Esophagus squamous epithelium (tissue), 5 donors: ENCODE measurements at regions not wholly inside any gene's neighbourhood (a gene's known extent, or its start where the extent isn't known, plus 50 kb on each side); places are given as distances from the start of the nearest gene placed in this dataset.

ENCODE experiments used
- DNase-seq: peaks from one replicate; lab custom pipeline; 2025; lab: John Stamatoyannopoulos, UW
- H3K27ac ChIP-seq, 4 donors: fragments of 200-600 bp; sonication (generic); one replicate each; pipeline ENCODE4 v1.5.1; 2016 to 2019; ENCODE audit warnings: mild to moderate bottlenecking in 1 of 4
- H3K27me3 ChIP-seq, 4 donors: fragments of 200-600 bp; sonication (generic); 1 replicate in 3 of 4; 2 replicates in 1 of 4; pipeline versions ENCODE4 v1.5.1 to v1.6.0; 2017 to 2021; ENCODE audit warnings: antibody characterized with exemption in 1 of 4
- H3K36me3 ChIP-seq, 3 donors: fragments of 200-600 bp; sonication (generic); one replicate each; pipeline ENCODE4 v1.5.1; 2016 to 2019
- H3K4me1 ChIP-seq, 3 donors: fragments of 200-600 bp; sonication (generic); one replicate each; pipeline ENCODE4 v1.5.1; 2017 to 2019
- H3K4me3 ChIP-seq, 4 donors: fragments of 200-600 bp; sonication (generic); 1 replicate in 3 of 4; 2 replicates in 1 of 4; pipeline ENCODE4 v1.5.1; 2016 to 2019; ENCODE audit warnings: mild to moderate bottlenecking in 2 of 4, moderate library complexity in 1 of 4
- H3K9me3 ChIP-seq, 3 donors: fragments of 200-600 bp; sonication (generic); one replicate each; pipeline ENCODE4 v1.5.1; 2016 to 2019
- POLR2A ChIP-seq, 4 donors: fragments of 450-650 bp; IDR thresholded peaks; one replicate each; pipeline ENCODE4 v1.6.1; 2017; ENCODE audit warnings: antibody characterized with exemption in 4 of 4, mild to moderate bottlenecking in 4 of 4, moderate library complexity in 3 of 4
- WGBS, 2 donors: methylation state at CpG; one replicate each; pipeline ENCODE4 v1.1.5; 2018; 5-methylcytosine and 5-hydroxymethylcytosine counted together
- intact Hi-C: fragments of 100-400 bp; cut with DNase I; formaldehyde crosslinking; loops from one replicate; pipeline ENCODE4 v1.15.0; 2022
- TF ChIP-seq, protein P1 (sequence below), 6 experiments: fragments of 450-650 bp in 4 of 6; fragments of 200-600 bp in 2 of 6; sonication (generic) in 2 of 6; IDR thresholded peaks; one replicate each; pipeline ENCODE4 v1.5.1; 2016 to 2019; ENCODE audit warnings: antibody characterized with exemption in 6 of 6, mild to moderate bottlenecking in 4 of 6, moderate library complexity in 4 of 6
- donor health status: DM: yes; HTN: yes; CAD: no.

DNA sequence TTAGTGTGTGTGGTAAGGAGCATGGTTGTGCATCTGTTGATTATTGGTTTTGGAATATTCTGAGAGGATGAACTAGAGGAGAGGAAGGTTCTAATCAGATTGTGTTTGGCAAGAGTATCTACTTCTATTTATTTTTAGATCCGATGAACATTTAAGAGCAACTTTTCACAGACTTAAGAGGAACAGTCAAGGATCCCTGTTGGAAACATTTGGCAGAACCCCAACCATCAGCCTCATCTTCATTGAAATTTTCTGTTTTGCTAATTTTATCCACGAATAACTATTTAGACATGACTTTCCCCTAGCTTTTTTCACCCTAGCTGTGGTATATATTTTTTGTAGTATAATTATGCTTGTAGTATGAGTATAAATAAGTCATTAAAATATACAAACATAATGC lies 868.5 kb downstream of the MAT2B start:
- TF ChIP-seq, protein P1, sequence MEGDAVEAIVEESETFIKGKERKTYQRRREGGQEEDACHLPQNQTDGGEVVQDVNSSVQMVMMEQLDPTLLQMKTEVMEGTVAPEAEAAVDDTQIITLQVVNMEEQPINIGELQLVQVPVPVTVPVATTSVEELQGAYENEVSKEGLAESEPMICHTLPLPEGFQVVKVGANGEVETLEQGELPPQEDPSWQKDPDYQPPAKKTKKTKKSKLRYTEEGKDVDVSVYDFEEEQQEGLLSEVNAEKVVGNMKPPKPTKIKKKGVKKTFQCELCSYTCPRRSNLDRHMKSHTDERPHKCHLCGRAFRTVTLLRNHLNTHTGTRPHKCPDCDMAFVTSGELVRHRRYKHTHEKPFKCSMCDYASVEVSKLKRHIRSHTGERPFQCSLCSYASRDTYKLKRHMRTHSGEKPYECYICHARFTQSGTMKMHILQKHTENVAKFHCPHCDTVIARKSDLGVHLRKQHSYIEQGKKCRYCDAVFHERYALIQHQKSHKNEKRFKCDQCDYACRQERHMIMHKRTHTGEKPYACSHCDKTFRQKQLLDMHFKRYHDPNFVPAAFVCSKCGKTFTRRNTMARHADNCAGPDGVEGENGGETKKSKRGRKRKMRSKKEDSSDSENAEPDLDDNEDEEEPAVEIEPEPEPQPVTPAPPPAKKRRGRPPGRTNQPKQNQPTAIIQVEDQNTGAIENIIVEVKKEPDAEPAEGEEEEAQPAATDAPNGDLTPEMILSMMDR (IDR thresholded peaks at IDR 0.05), result no peak
- no peak for TF ChIP-seq POLR2A (IDR thresholded peaks at IDR 0.05)
- 42 to 60% methylated on average over 2 of the region's 2 CpGs for WGBS, 2 donors
- no peak overlapping the region for H3K27ac ChIP-seq

DNA sequence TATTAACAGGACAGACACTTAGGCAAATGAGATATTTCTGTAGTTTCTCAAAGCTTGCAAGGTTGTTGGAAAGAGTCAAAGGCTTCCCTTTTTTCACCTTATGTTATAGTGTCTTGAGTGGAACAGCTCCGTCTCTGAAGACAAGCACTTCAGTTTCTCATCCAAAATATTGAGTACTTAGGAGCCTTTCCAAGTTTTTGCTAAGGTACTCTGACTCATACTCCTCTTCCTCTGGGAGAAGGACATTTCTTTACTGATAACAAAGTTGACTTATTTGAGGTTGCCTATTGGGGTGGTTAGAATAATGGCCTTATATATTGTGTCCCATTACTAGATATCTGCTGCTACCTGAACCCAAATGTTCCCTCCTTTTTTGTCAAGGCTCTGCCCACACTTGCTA lies 869.6 kb downstream of the MAT2B start:
- no peaks in the 10 kb centered on the region for H3K4me1 ChIP-seq
- TF ChIP-seq, protein P1 (IDR thresholded peaks at IDR 0.05), result no peak
- WGBS, 2 donors, result 15 to 44% methylated on average over 1 of the region's 1 CpG
- no peak overlapping the region for H3K27ac ChIP-seq
- intact Hi-C loops, result no loop called here
- no peak for DNase-seq
- no peaks in the 10 kb centered on the region for H3K9me3 ChIP-seq
- no peak overlapping the region for H3K4me3 ChIP-seq
- no peaks in the 10 kb centered on the region for H3K27me3 ChIP-seq
- H3K36me3 ChIP-seq, result no peaks in the 10 kb centered on the region

More for the DNA sequence above, 868.5 kb downstream of the MAT2B start:
- H3K27me3 ChIP-seq, result no peaks in the 10 kb centered on the region
- intact Hi-C loops, result no loop called here
- no peak overlapping the region for H3K4me3 ChIP-seq
- no peak for DNase-seq
- H3K36me3 ChIP-seq, result no peaks in the 10 kb centered on the region
- no peaks in the 10 kb centered on the region for H3K4me1 ChIP-seq
- no peaks in the 10 kb centered on the region for H3K9me3 ChIP-seq

DNA sequence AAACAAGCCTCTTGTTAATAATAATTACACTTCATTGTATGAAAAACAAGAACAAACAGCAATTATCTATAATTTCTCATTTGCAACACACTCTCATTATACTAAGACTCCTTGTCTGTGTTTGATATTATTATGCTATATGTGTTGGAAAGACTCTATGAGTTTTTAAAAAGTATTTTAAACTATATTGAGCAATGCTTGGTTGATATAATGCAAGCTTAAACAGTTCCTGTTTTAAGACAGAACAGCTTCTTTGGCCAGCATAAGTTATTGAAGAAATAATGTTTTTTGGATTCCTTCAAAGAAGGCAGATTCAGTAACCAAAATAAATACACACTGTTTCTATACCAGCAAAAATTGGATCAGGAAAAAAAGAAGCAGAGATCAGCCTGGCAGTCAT lies 871.4 kb downstream of the MAT2B start:
- TF ChIP-seq, protein P1 (IDR thresholded peaks at IDR 0.05), result no peak
- no peak for TF ChIP-seq POLR2A (IDR thresholded peaks at IDR 0.05)
- Histone ChIP-seq H3K27ac (no peak overlapping the region), H3K36me3 (no peaks in the 10 kb centered on the region), H3K4me3 (no peak overlapping the region), H3K9me3 (no peaks in the 10 kb centered on the region), H3K4me1 (no peaks in the 10 kb centered on the region), H3K27me3 (no peaks in the 10 kb centered on the region)
- no peak for DNase-seq
- intact Hi-C loops, result no loop called here

DNA sequence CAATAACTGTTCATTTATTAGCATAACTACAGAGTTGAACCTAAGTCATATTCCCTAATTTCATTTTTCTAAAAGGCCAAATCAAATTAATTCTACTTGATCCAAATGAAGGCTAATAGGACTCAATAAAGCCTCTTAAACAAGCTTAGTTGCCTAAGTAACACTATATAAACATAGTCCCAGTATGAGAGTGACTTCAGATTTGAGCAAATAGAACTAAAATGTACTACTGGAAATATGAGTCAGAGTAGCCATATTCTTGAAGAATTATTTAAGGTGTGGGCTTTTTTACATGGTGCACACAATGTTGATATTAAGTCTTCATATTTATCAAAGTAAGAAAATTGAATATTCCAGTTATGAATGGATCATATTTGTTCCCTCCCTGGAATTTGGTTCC lies 872.3 kb downstream of the MAT2B start:
- Histone ChIP-seq H3K4me1 (no peaks in the 10 kb centered on the region), H3K9me3 (no peaks in the 10 kb centered on the region), H3K4me3 (no peak overlapping the region), H3K36me3 (no peaks in the 10 kb centered on the region), H3K27ac (no peak overlapping the region), H3K27me3 (no peaks in the 10 kb centered on the region)
- TF ChIP-seq, protein P1 (IDR thresholded peaks at IDR 0.05), result no peak
- TF ChIP-seq POLR2A (IDR thresholded peaks at IDR 0.05), result no peak
- intact Hi-C loops, result no loop called here
- no peak for DNase-seq

DNA sequence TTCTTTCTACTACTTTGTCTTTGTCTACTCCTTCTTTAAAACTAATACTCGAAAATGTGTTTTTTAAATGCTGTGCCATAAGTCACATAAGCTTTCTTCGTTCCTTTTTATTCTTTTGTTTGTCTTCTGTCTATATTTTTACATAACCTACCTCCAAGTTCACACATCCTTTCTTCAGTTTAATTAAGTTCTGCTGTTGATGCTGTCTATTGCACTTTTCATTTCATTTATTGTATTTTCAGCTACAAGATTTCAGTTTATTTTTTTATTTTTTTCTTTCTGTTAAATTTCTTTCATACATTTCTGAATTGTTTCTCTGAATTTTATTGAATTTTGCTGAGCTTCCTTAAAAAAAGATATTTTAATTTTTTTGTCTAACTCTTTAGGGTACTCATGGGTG lies 878.2 kb downstream of the MAT2B start:
- no peak for DNase-seq
- intact Hi-C loops, result no loop called here
- H3K36me3 ChIP-seq, result no peaks in the 10 kb centered on the region
- H3K27me3 ChIP-seq, result no peaks in the 10 kb centered on the region
- WGBS, 2 donors, result 52 to 63% methylated on average over 2 of the region's 2 CpGs
- H3K9me3 ChIP-seq, result peaks cover 0 to 8% (median 0%) of the 10 kb centered on the region in 3 donors
- H3K4me1 ChIP-seq, result no peaks in the 10 kb centered on the region
- H3K27ac ChIP-seq, result no peak overlapping the region
- no peak overlapping the region for H3K4me3 ChIP-seq
- TF ChIP-seq, protein P1 (IDR thresholded peaks at IDR 0.05), result no peak
- no peak for TF ChIP-seq POLR2A (IDR thresholded peaks at IDR 0.05)
